Stomach (tissue), 8 donors: ENCODE measurements at regions not wholly inside any gene's neighbourhood (a gene's known extent, or its start where the extent isn't known, plus 50 kb on each side); places are given as distances from the start of the nearest gene placed in this dataset.

Source experiments
- DNase-seq, 2 donors: peaks; one replicate each; pipeline versions ENCODE4 v3.0.0 to v3.0.0-alpha.2; 2013 to 2019
- H3K27ac ChIP-seq, 5 donors: fragments of 200-600 bp in 4 of 5; sonication (generic) in 4 of 5; one replicate each; pipeline ENCODE4 v1.5.1; 2013 to 2019; ENCODE audit warnings: mild to moderate bottlenecking in 1 of 5, moderate library complexity in 1 of 5
- H3K27me3 ChIP-seq, 3 donors: fragments of 200-600 bp; sonication (generic); one replicate each; pipeline ENCODE4 v1.5.1; 2017 to 2019; ENCODE audit warnings: mixed run types in 1 of 3
- H3K36me3 ChIP-seq, 4 donors: fragments of 200-600 bp; sonication (generic); 1 replicate in 3 of 4; 2 replicates in 1 of 4; pipeline ENCODE4 v1.5.1; 2016 to 2019
- H3K4me1 ChIP-seq, 4 donors: fragments of 200-600 bp; sonication (generic); one replicate each; pipeline ENCODE4 v1.5.1; 2016 to 2019
- H3K4me3 ChIP-seq, 4 donors: fragments of 200-600 bp; sonication (generic) in 3 of 4; one replicate each; pipeline ENCODE4 v1.5.1; 2016 to 2019; ENCODE audit warnings: mild to moderate bottlenecking in 1 of 4
- H3K9me3 ChIP-seq, 4 donors: fragments of 200-600 bp; sonication (generic); one replicate each; pipeline ENCODE4 v1.5.1; 2016 to 2019
- CTCF ChIP-seq, 7 experiments: fragments of 450-650 bp in 4 of 7; fragments of 200-600 bp in 3 of 7; sonication (generic) in 3 of 7; IDR thresholded peaks; one replicate each; pipeline ENCODE4 v1.5.1; 2016 to 2019; ENCODE audit warnings: antibody characterized with exemption in 7 of 7, control low read depth in 2 of 7, mild to moderate bottlenecking in 1 of 7
- EP300 ChIP-seq: sonication (generic); formaldehyde crosslinking; IDR thresholded peaks from one replicate; pipeline ENCODE4 v1.6.1; 2017; ENCODE audit warnings: antibody characterized with exemption
- POLR2A ChIP-seq, 4 donors: fragments of 450-650 bp; IDR thresholded peaks; one replicate each; pipeline ENCODE4 v1.6.1; 2016; ENCODE audit warnings: antibody characterized with exemption in 4 of 4, control low read depth in 2 of 4, mild to moderate bottlenecking in 1 of 4, moderate library complexity in 1 of 4
- POLR2AphosphoS5 ChIP-seq, 3 donors: sonication (generic); formaldehyde crosslinking; IDR thresholded peaks; one replicate each; pipeline ENCODE4 v1.6.1; 2016; ENCODE audit warnings: antibody characterized with exemption in 3 of 3
- WGBS, 5 donors: extraction: QIAGEN DNeasy Blood & Tissue Kit in 3 of 5; methylation state at CpG; one replicate each; pipeline versions ENCODE4 v1.1.5 to v1.1.7; 2013 to 2018; 5-methylcytosine and 5-hydroxymethylcytosine counted together
- intact Hi-C: fragments of 100-400 bp; cut with DNase I; formaldehyde crosslinking; loops from one replicate; pipeline ENCODE4 v1.15.1; 2023; ENCODE audit warnings: low total_unique reads
- donor health status: healthy with polysubstance abuse.
- donor health status: Bipolar disorder and iron deficiency.
- donor health status: healthy.

DNA sequence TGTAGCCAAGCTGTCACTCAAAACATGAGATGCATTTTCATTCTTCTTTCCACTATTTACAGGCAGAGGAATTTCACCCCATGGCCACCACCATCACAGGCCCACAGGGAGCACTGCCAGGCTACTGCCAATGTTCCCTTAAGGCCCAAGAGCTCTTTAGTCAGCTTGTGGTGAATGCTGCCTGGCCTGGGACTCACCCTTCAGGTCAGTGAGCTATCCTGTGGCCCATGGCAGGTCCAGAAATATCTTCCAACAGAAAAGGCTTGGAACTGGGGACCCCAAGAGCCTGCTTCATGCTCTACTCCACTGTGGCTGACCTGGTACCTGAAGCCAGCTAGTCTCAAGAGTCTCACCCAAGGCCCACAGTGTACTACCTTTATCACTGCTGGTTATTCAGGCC, 1518.7 kb upstream of the CDH9 start:
- Histone ChIP-seq H3K27me3 (no peaks in the 10 kb centered on the region), H3K27ac (no peak overlapping the region), H3K4me1 (no peaks in the 10 kb centered on the region), H3K4me3 (no peak overlapping the region), H3K36me3 (no peaks in the 10 kb centered on the region), H3K9me3 (peaks cover 0 to 12% (median 10%) of the 10 kb centered on the region in 4 donors)
- intact Hi-C loops, result no loop called here
- DNase-seq, result no peak
- TF ChIP-seq POLR2AphosphoS5 (IDR thresholded peaks at IDR 0.05) (no peak), CTCF (IDR thresholded peaks at IDR 0.05) (no peak), EP300 (no peak), POLR2A (IDR thresholded peaks at IDR 0.05) (no peak)

- DNase-seq, result no peak
- Histone ChIP-seq H3K27ac (no peak overlapping the region), H3K4me3 (no peak overlapping the region), H3K36me3 (no peaks in the 10 kb centered on the region), H3K27me3 (no peaks in the 10 kb centered on the region), H3K4me1 (no peaks in the 10 kb centered on the region), H3K9me3 (peaks cover 0 to 21% (median 2%) of the 10 kb centered on the region in 4 donors)
- intact Hi-C loops, result no loop called here
- WGBS, 5 donors, result 21 to 53% (median 34%) methylated on average over 2 of the region's 2 CpGs
- TF ChIP-seq POLR2AphosphoS5 (IDR thresholded peaks at IDR 0.05), result no peak
- no peak for TF ChIP-seq EP300
- TF ChIP-seq POLR2A (IDR thresholded peaks at IDR 0.05), result no peak
- no peak for TF ChIP-seq CTCF (IDR thresholded peaks at IDR 0.05)
These were observed 1511.2 kb upstream of the CDH9 start for GRCh38 chr5:28549588-28549987.

DNA sequence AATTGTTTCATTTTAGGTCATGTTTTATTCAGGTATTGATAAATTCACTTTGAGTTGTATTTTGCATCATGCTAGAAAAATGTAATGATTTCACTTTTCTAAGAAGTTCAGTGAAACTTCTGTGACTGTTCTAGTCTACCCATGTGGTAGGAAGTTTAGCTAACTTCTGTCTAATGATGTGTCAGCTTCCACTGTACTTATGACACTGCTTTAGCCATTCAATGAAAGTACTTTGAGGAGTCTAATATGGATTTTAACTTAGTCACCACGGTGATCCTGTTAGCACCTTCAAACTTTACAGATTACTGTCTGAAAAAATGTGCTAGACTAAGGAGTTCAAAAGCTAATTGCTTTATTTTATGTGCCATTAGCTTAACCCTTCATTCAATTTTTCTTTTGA, 1510.5 kb upstream of the CDH9 start:
- Histone ChIP-seq H3K4me3 (no peak overlapping the region), H3K4me1 (no peaks in the 10 kb centered on the region), H3K27me3 (no peaks in the 10 kb centered on the region), H3K36me3 (no peaks in the 10 kb centered on the region), H3K9me3 (peaks cover 0 to 21% (median 2%) of the 10 kb centered on the region in 4 donors), H3K27ac (no peak overlapping the region)
- intact Hi-C loops, result no loop called here
- no peak for TF ChIP-seq EP300
- TF ChIP-seq POLR2AphosphoS5 (IDR thresholded peaks at IDR 0.05), result no peak
- TF ChIP-seq CTCF (IDR thresholded peaks at IDR 0.05), result no peak
- TF ChIP-seq POLR2A (IDR thresholded peaks at IDR 0.05), result no peak
- no peak for DNase-seq
- 24 to 48% (median 39%) methylated on average over 1 of the region's 1 CpG for WGBS, 5 donors

DNA sequence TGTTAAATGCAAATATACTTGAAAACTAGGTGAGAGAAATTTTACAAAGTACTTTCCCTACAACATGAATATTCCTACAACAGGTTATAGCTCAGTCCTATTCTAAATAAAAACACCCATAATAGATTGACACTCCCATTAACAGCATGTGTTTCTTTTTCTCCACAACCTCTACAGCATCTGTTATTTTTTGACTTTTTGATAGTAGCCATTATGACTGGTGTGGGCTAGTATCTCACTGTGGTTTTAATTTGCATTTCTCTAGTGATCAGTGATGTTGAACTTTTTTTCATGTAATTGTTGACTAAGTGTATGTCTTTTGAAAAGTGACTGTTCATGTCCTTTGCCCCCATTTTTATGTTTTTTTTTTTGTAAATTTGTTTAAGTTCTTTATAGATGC, 1506.1 kb upstream of the CDH9 start:
- H3K4me3 ChIP-seq, result no peak overlapping the region
- no peaks in the 10 kb centered on the region for H3K27me3 ChIP-seq
- H3K27ac ChIP-seq, result no peak overlapping the region
- intact Hi-C loops, result no loop called here
- H3K9me3 ChIP-seq, result peaks cover 0 to 5% (median 0%) of the 10 kb centered on the region in 4 donors
- no peaks in the 10 kb centered on the region for H3K4me1 ChIP-seq
- DNase-seq, result no peak
- H3K36me3 ChIP-seq, result no peaks in the 10 kb centered on the region
- no peak for TF ChIP-seq CTCF (IDR thresholded peaks at IDR 0.05)
- no peak for TF ChIP-seq EP300
- TF ChIP-seq POLR2A (IDR thresholded peaks at IDR 0.05), result no peak
- TF ChIP-seq POLR2AphosphoS5 (IDR thresholded peaks at IDR 0.05), result no peak
